CD8-positive, alpha-beta memory T cell (primary cell): ENCODE measurements at regions not wholly inside any gene's neighbourhood (a gene's known extent, or its start where the extent isn't known, plus 50 kb on each side); places are given as distances from the start of the nearest gene placed in this dataset.
A peak's percentile ranks its signal among the peaks of the same experiment; 100 is the strongest.
"Not testable (repeated sequence)": the region's sequence is repeated elsewhere in the genome, so short reads cannot be mapped to it uniquely, and the experiment has no call there.

Experiments
- CTCF ChIA-PET: fragments of 350-600 bp; sonication (Branson Sonifier 250); formaldehyde crosslinking; loops from one replicate; lab custom pipeline; 2021; ENCODE audit warnings: antibody characterized with exemption; lab: Charles Lee
- POLR2A ChIA-PET: fragments of 350-600 bp; sonication (Branson Sonifier 250); formaldehyde crosslinking; loops from one replicate; lab custom pipeline; 2021; ENCODE audit warnings: antibody characterized with exemption; lab: Charles Lee
- DNase-seq, 5 donors: peaks; one replicate each; pipeline versions ENCODE4 v3.0.0 to v3.0.0-alpha.2; 2020 to 2022; ENCODE audit warnings: mixed read lengths in 1 of 5
- H3K27ac ChIP-seq: one replicate; pipeline ENCODE4 v1.7.0; 2013; ENCODE audit warnings: low read depth, mild to moderate bottlenecking, low read length, moderate library complexity
- H3K27me3 ChIP-seq: 2 replicates; pipeline ENCODE4 v1.7.0; 2013; ENCODE audit warnings: low read length, mild to moderate bottlenecking; ENCODE audit not compliant: insufficient read depth, poor library complexity, severe bottlenecking
- H3K36me3 ChIP-seq: 2 replicates; pipeline ENCODE4 v1.7.0; 2013; ENCODE audit warnings: mild to moderate bottlenecking, low read length, moderate library complexity; ENCODE audit not compliant: insufficient read depth
- H3K4me1 ChIP-seq: 2 replicates; pipeline ENCODE4 v1.7.0; 2013; ENCODE audit warnings: mild to moderate bottlenecking, low read length, moderate library complexity; ENCODE audit not compliant: insufficient read depth
- H3K4me3 ChIP-seq: 2 replicates; pipeline ENCODE4 v1.7.0; 2013; ENCODE audit warnings: mild to moderate bottlenecking, low read length
- H3K9me3 ChIP-seq: 2 replicates; pipeline ENCODE4 v1.7.0; 2013; ENCODE audit warnings: mild to moderate bottlenecking, low read length
- H3K27ac Mint-ChIP-seq, 8 donors: one replicate each; pipeline ENCODE4 v1.8.0; 2020 to 2021; ENCODE audit warnings: mixed read lengths in 8 of 8, mild to moderate bottlenecking in 6 of 8, inconsistent platforms in 3 of 8, moderate library complexity in 3 of 8
- H3K27me3 Mint-ChIP-seq, 2 donors: one replicate each; pipeline ENCODE4 v1.8.0; 2020 to 2021; ENCODE audit warnings: mixed read lengths in 2 of 2, mild to moderate bottlenecking in 1 of 2, moderate library complexity in 1 of 2
- H3K36me3 Mint-ChIP-seq, 3 donors: one replicate each; pipeline ENCODE4 v1.8.0; 2020 to 2021; ENCODE audit warnings: mixed read lengths in 3 of 3, inconsistent platforms in 1 of 3, mild to moderate bottlenecking in 1 of 3
- H3K4me1 Mint-ChIP-seq, 3 donors: one replicate each; pipeline ENCODE4 v1.8.0; 2020 to 2021; ENCODE audit warnings: mixed read lengths in 3 of 3, inconsistent platforms in 1 of 3, mild to moderate bottlenecking in 1 of 3
- H3K4me3 Mint-ChIP-seq, 7 donors: one replicate each; pipeline ENCODE4 v1.8.0; 2020 to 2021; ENCODE audit warnings: mixed read lengths in 7 of 7, mild to moderate bottlenecking in 6 of 7, moderate library complexity in 4 of 7, inconsistent platforms in 2 of 7
- H3K9me3 Mint-ChIP-seq, 5 donors: one replicate each; pipeline ENCODE4 v1.8.0; 2020 to 2022; ENCODE audit warnings: mixed read lengths in 5 of 5, mild to moderate bottlenecking in 3 of 5, moderate library complexity in 2 of 5, inconsistent platforms in 1 of 5

DNA sequence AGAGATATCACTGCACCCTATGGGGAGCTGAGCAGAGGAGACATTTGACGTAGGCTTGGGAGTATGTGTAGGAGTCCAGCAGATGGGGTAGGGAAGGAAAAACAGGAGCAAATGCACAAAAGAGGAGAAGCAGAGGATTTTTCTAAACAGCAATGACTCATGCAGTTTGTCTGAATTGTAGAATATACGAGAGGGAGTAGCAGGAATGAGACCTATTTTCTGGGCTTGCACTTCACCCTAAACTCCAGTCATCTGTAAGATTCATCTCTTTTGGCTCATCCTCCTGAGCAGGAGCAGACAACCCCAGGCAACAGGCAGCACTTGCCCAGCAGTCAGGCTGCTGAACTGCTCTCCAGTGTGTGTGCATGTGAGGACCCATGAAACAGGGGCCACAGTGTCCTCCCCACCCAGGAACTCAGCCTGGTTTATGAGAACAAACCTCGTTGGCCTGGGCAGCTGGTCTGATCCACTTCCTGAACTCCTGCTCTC lies 100.2 kb upstream of the CDC42EP3 start:
- Histone ChIP-seq H3K27ac (no peak overlapping the region), H3K4me1 (no peaks in the 10 kb centered on the region), H3K4me3 (no peak overlapping the region), H3K27me3 (no peaks in the 10 kb centered on the region), H3K36me3 (no peaks in the 10 kb centered on the region), H3K9me3 (no peaks in the 10 kb centered on the region)
- peaks cover 0 to 11% (median 2%) of the 10 kb centered on the region in 3 donors for H3K36me3 Mint-ChIP-seq
- peaks cover 0 to 4% of the 10 kb centered on the region in 2 donors for H3K27me3 Mint-ChIP-seq
- ChIA-PET CTCF (interaction anchor here (0.6 kb wide), 1 partner anchor 11 kb away, joined by 3 read pairs; no protein-coding TSS in a partner anchor), POLR2A (no interaction called here)
- no peaks in the 10 kb centered on the region for H3K4me1 Mint-ChIP-seq
- no peak overlapping the region for H3K4me3 Mint-ChIP-seq
- DNase-seq: no peak
- peak overlapping the region in 2 of 8 donors; percentile 4 to 37 for H3K27ac Mint-ChIP-seq
- peaks cover 0 to 4% (median 0%) of the 10 kb centered on the region in 5 donors for H3K9me3 Mint-ChIP-seq

- Mint-ChIP-seq H3K4me3 (no peak overlapping the region), H3K27ac (no peak overlapping the region), H3K27me3 (peaks cover 0 to 4% of the 10 kb centered on the region in 2 donors), H3K4me1 (no peaks in the 10 kb centered on the region), H3K9me3 (peaks cover 0 to 4% (median 0%) of the 10 kb centered on the region in 5 donors), H3K36me3 (peaks cover 0 to 7% (median 0%) of the 10 kb centered on the region in 3 donors)
- H3K4me1 ChIP-seq: no peaks in the 10 kb centered on the region
- CTCF ChIA-PET: no interaction called here
- no peak for DNase-seq
- H3K27me3 ChIP-seq: no peaks in the 10 kb centered on the region
- H3K9me3 ChIP-seq: no peaks in the 10 kb centered on the region
- POLR2A ChIA-PET: no interaction called here
- no peaks in the 10 kb centered on the region for H3K36me3 ChIP-seq
- H3K27ac ChIP-seq: no peak overlapping the region
- H3K4me3 ChIP-seq: no peak overlapping the region
Observed at GRCh38 chr2:37773371-37774130, 102.1 kb upstream of the CDC42EP3 start.

GRCh38 chr2:37774171-37774944 lies 102.9 kb upstream of the CDC42EP3 start:
- H3K4me1 ChIP-seq, H3K4me3 ChIP-seq, POLR2A ChIA-PET, H3K4me1 Mint-ChIP-seq, DNase-seq, H3K36me3 Mint-ChIP-seq, H3K27ac Mint-ChIP-seq, H3K9me3 Mint-ChIP-seq, H3K4me3 Mint-ChIP-seq, H3K27me3 Mint-ChIP-seq, H3K27ac ChIP-seq, H3K27me3 ChIP-seq, H3K36me3 ChIP-seq, H3K9me3 ChIP-seq: not testable (repeated sequence)
- CTCF ChIA-PET: interaction anchor here (0.8 kb wide), 1 partner anchor 360 kb away, joined by 4 read pairs; no protein-coding TSS in a partner anchor

DNA sequence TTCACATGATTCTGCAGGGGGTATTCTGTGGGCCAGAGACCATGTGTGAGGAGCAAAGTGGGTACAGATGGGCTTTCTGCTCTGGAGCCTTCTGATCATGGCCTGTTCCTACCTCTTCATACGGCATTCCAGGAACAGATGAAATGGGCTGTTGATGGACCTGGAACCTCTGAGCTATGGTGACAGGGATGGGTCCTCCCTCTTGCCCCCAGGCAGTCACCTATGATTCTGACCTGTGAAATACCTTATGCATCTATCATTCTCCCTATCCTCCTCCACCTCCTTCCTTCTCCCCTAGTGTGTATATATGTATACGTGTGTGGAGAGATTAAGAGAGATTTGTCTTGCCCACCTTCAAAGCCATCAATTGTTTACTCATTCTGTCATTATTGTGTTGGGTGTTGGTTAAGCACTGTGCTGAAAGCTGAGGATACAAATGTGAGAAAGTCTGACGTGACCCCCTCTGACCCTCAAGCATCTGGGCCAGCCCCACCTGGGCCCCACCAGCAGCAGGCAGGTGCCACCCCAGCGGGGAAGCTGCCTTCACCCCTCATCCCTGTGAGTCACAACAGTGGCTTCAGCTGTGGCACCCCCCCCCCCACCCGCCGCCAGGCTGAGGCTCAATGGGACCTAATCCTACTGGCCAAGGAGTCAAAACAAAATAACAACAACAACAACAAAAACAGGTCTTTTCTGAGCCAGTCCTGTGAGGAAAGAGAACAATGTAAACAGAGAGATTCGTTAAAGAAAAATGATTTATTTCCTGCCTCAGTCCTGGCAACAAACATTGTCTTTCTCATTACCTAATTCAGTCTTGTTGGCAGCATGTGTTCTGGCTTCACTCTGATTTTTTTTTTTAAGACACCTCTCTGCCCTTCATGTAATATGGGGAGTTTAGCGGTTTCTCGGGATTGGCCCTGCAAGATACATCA lies 103.8 kb upstream of the CDC42EP3 start:
- Histone ChIP-seq H3K4me1 (no peaks in the 10 kb centered on the region), H3K27me3 (no peaks in the 10 kb centered on the region), H3K27ac (no peak overlapping the region), H3K4me3 (no peak overlapping the region), H3K9me3 (no peaks in the 10 kb centered on the region), H3K36me3 (no peaks in the 10 kb centered on the region)
- DNase-seq: no peak
- H3K27me3 Mint-ChIP-seq: peaks cover 0 to 4% of the 10 kb centered on the region in 2 donors
- H3K27ac Mint-ChIP-seq: no peak overlapping the region
- H3K36me3 Mint-ChIP-seq: no peaks in the 10 kb centered on the region
- ChIA-PET POLR2A (no interaction called here), CTCF (interaction anchor here (0.8 kb wide), 1 partner anchor 361 kb away, joined by 4 read pairs; no protein-coding TSS in a partner anchor)
- no peak overlapping the region for H3K4me3 Mint-ChIP-seq
- H3K4me1 Mint-ChIP-seq: no peaks in the 10 kb centered on the region
- peaks cover 0 to 1% (median 0%) of the 10 kb centered on the region in 5 donors for H3K9me3 Mint-ChIP-seq

- Mint-ChIP-seq H3K27ac (no peak overlapping the region), H3K27me3 (peaks cover 0 to 2% of the 10 kb centered on the region in 2 donors), H3K9me3 (peaks cover 0 to 1% (median 0%) of the 10 kb centered on the region in 5 donors), H3K4me1 (no peaks in the 10 kb centered on the region), H3K4me3 (no peak overlapping the region), H3K36me3 (no peaks in the 10 kb centered on the region)
- Histone ChIP-seq H3K27me3 (no peaks in the 10 kb centered on the region), H3K27ac (no peak overlapping the region), H3K4me1 (no peaks in the 10 kb centered on the region), H3K36me3 (no peaks in the 10 kb centered on the region), H3K4me3 (no peak overlapping the region), H3K9me3 (no peaks in the 10 kb centered on the region)
- ChIA-PET CTCF (no interaction called here), POLR2A (no interaction called here)
- DNase-seq: no peak
Observed at GRCh38 chr2:37775908-37776250, 104.4 kb upstream of the CDC42EP3 start.

GRCh38 chr2:37776487-37776886 lies 105.0 kb upstream of the CDC42EP3 start:
- H3K27me3 ChIP-seq: no peaks in the 10 kb centered on the region
- CTCF ChIA-PET: no interaction called here
- H3K27me3 Mint-ChIP-seq: no peaks in the 10 kb centered on the region
- no peak overlapping the region for H3K4me3 Mint-ChIP-seq
- no peaks in the 10 kb centered on the region for H3K4me1 Mint-ChIP-seq
- H3K36me3 ChIP-seq: no peaks in the 10 kb centered on the region
- H3K27ac Mint-ChIP-seq: no peak overlapping the region
- no peaks in the 10 kb centered on the region for H3K36me3 Mint-ChIP-seq
- H3K9me3 ChIP-seq: no peaks in the 10 kb centered on the region
- H3K4me3 ChIP-seq: no peak overlapping the region
- no peak for DNase-seq
- POLR2A ChIA-PET: no interaction called here
- no peak overlapping the region for H3K27ac ChIP-seq
- peaks cover 0 to 1% (median 0%) of the 10 kb centered on the region in 5 donors for H3K9me3 Mint-ChIP-seq
- no peaks in the 10 kb centered on the region for H3K4me1 ChIP-seq

DNA sequence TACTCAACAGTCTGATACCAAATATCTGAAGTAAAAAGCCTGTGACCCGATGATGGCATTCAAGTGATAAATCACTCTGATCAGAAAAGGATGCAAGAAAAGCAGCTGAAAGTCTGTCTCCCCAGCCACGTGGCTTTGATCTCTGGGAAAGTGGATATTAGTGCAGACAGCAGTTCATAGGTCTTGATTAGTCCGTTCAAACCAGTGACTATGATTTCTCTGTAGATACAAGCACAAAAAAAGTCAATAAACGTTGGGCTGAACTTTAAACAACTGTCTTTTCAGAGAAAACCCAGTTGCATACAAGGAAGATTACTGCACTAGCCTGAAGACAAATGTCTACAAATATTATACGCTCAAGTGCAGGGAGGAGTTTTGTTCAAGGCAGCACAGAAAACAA lies 107.7 kb upstream of the CDC42EP3 start:
- H3K9me3 Mint-ChIP-seq: no peaks in the 10 kb centered on the region

More for the DNA sequence above, 107.7 kb upstream of the CDC42EP3 start:
- ChIA-PET CTCF (no interaction called here), POLR2A (no interaction called here)
- no peak overlapping the region for H3K4me3 Mint-ChIP-seq
- no peaks in the 10 kb centered on the region for H3K27me3 ChIP-seq
- H3K9me3 ChIP-seq: no peaks in the 10 kb centered on the region
- no peaks in the 10 kb centered on the region for H3K27me3 Mint-ChIP-seq
- H3K27ac Mint-ChIP-seq: no peak overlapping the region
- no peaks in the 10 kb centered on the region for H3K36me3 ChIP-seq
- H3K4me1 Mint-ChIP-seq: no peaks in the 10 kb centered on the region
- H3K36me3 Mint-ChIP-seq: no peaks in the 10 kb centered on the region
- H3K4me3 ChIP-seq: no peak overlapping the region
- no peak for DNase-seq
- no peak overlapping the region for H3K27ac ChIP-seq
- H3K4me1 ChIP-seq: no peaks in the 10 kb centered on the region
